ENCODE measurements at regions not wholly inside any gene's neighbourhood (a gene's known extent, or its start where the extent isn't known, plus 50 kb on each side); places are given as distances from the start of the nearest gene placed in this dataset.
A peak's percentile ranks its signal among the peaks of the same experiment; 100 is the strongest.

- Histone ChIP-seq H3K27me3 (ENCODE audit: insufficient read depth, low read length) (no peaks in the 10 kb centered on the region), H3K9me3 (ENCODE audit: control insufficient read depth, low read depth, low read length) (no peaks in the 10 kb centered on the region), H3K9ac (ENCODE audit: extremely low read depth, insufficient read length, low read length) (no peak overlapping the region), H2AK5ac (ENCODE audit: insufficient read length, low read length) (no peak overlapping the region), H2BK20ac (ENCODE audit: low read depth, low read length, poor library complexity, severe bottlenecking) (no peak overlapping the region), H3K56ac (ENCODE audit: insufficient read length, low read depth, low read length) (no peak overlapping the region), H4K5ac (ENCODE audit: insufficient read length, low read depth, low read length) (no peak overlapping the region), H3K27ac (ENCODE audit: insufficient read length, low read depth, low read length) (no peak overlapping the region), H3K23ac (ENCODE audit: insufficient read length, low read depth, low read length) (no peak overlapping the region), H3T11ph (ENCODE audit: low read length) (no peak overlapping the region), H4K91ac (ENCODE audit: insufficient read length, low read depth, low read length) (no peak overlapping the region), H2BK120ac (ENCODE audit: low read depth, low read length, poor library complexity, severe bottlenecking) (no peak overlapping the region), H4K8ac (replicated peaks; ENCODE audit: insufficient read length, low read depth, low read length) (no peak overlapping the region), H3K4ac (ENCODE audit: low read depth, low read length) (no peak overlapping the region), H3K23me2 (ENCODE audit: insufficient read length, low read depth, low read length, poor library complexity, severe bottlenecking) (no peaks in the 10 kb centered on the region), H2BK15ac (ENCODE audit: low read depth, low read length) (no peak overlapping the region), H3K18ac (ENCODE audit: insufficient read length, low read depth, low read length) (no peak overlapping the region), H3K79me2 (ENCODE audit: insufficient read depth, low read length) (no peaks in the 10 kb centered on the region), H2BK12ac (ENCODE audit: insufficient read length, low read depth, low read length) (no peak overlapping the region), H2AFZ (ENCODE audit: low read length) (no peak overlapping the region), H2BK5ac (ENCODE audit: insufficient read length, low read length) (no peak overlapping the region), H3K4me2 (ENCODE audit: insufficient read depth, insufficient read length, low read length) (no peak overlapping the region), H4K20me1 (ENCODE audit: control insufficient read depth, insufficient read depth, insufficient read length) (no peaks in the 10 kb centered on the region), H3K4me1 (ENCODE audit: insufficient read depth, low read length) (no peaks in the 10 kb centered on the region), H3K79me1 (ENCODE audit: insufficient read depth, low read depth, low read length, poor library complexity, severe bottlenecking) (no peaks in the 10 kb centered on the region), H3K14ac (ENCODE audit: insufficient read depth, low read length) (no peak overlapping the region)
- Mint-ChIP-seq H3K36me3 (ENCODE audit: insufficient read depth in 1 of 3, low read depth in 3 of 3) (peaks cover 3 to 13% (median 3%) of the 10 kb centered on the region in 3 experiments; a peak in 6 of 7 replicates), H3K4me1 (peaks cover 11 to 14% of the 10 kb centered on the region in 2 experiments), H3K9me3 (no peaks in the 10 kb centered on the region), H3K27ac (peak overlapping the region in 1 of 3 experiments; percentile 86; a peak in 1 of 7 replicates), H3K27me3 (ENCODE audit: low read depth) (no peaks in the 10 kb centered on the region; the same call in none of the 2 replicates), H3K4me3 (no peak overlapping the region)
- DNase-seq: no peak
- no peak for TF ChIP-seq CTCF (conservative IDR thresholded peaks at IDR 0.05)
- WGBS (ENCODE audit: extremely low coverage, insufficient read length, low lambda C conversion rate): no CpG with 5 or more reads among the region's 10 CpGs
Observed at GRCh38 chr3:127037971-127038446, 55.1 kb downstream of the PLXNA1 start.

Data from H9 (cell line).